Bronchial epithelial cell (primary cell): ENCODE measurements at regions not wholly inside any gene's neighbourhood (a gene's known extent, or its start where the extent isn't known, plus 50 kb on each side); places are given as distances from the start of the nearest gene placed in this dataset.

Experiments used
- DNase-seq: peaks from one replicate; pipeline ENCODE4 v3.0.0-alpha.2; 2010; ENCODE audit warnings: low read depth
- FAIRE-seq: peaks from 2 replicates; lab custom pipeline; 2011; peaks lifted over from hg19 to GRCh38; lab: Jason Lieb, UNC
- H3K27me3 ChIP-seq: 2 replicates; pipeline ENCODE4 v1.5.1; 2011; ENCODE audit warnings: low read length; ENCODE audit not compliant: control insufficient read depth, insufficient read depth
- H3K36me3 ChIP-seq: 2 replicates; pipeline ENCODE4 v1.5.1; 2011; ENCODE audit warnings: low read length; ENCODE audit not compliant: control insufficient read depth, insufficient read depth
- H3K4me3 ChIP-seq: 2 replicates; pipeline ENCODE4 v1.5.1; 2011; ENCODE audit warnings: mild to moderate bottlenecking, low read depth, low read length, control low read depth
- TF ChIP-seq, protein P1 (sequence below): IDR thresholded peaks from 2 replicates; pipeline ENCODE4 v1.5.1; 2011; ENCODE audit warnings: mild to moderate bottlenecking, moderate library complexity, low read length, control low read depth, inconsistent platforms; ENCODE audit not compliant: insufficient read depth, severe bottlenecking

DNA sequence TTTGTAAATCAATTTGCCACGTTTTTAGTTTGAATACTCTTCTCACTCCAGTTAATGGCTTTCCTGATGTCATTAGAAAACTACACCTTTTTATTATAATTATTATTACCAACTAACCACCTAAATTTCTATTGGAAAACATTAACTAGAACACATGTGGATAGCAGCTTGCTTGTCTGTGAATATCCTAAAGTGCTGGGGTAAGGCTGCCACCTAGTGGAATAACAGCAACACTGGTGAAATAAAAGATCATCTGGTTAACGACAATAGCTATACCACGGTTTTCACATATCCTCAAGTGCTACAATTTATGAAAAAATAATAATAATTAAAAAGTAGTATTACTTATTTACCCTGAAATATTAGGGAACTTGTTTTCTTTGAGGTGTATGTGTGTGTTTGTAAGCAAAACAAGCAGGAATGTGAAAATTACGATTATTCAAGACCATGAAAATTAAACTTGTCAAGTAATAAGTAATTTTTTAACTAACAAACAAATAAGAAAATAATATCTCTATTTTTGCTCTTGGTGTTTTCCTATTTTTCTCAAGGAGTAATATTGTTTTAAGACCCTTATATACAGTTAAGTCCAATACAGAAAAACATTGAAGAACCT is 130.1 kb upstream of the TECRL start:
- no peak for FAIRE-seq
- peak; percentile 52 for DNase-seq

DNA sequence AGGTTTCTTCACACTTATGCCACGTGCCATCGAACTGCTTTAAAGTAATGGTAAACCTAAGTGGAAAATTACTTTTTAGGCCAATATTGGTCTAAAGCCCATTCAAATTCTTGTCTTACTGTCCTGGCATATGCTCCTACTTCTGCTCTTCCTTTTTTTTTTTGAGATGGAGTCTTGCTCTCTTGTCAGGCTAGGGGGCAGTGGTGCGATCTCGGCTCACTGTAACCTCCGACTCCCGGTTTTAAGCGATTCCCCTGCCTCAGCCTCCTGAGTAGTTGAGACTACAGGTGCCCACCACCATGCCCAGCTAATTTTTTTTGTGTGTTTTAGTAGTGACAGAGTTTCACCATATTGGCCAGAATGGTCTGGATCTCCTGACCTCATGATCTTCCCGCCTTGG is 129.0 kb upstream of the TECRL start:
- Histone ChIP-seq H3K4me3 (no peak overlapping the region), H3K27me3 (no peaks in the 10 kb centered on the region), H3K36me3 (no peaks in the 10 kb centered on the region)
- DNase-seq (no peak), FAIRE-seq (no peak)
- TF ChIP-seq, protein P1, sequence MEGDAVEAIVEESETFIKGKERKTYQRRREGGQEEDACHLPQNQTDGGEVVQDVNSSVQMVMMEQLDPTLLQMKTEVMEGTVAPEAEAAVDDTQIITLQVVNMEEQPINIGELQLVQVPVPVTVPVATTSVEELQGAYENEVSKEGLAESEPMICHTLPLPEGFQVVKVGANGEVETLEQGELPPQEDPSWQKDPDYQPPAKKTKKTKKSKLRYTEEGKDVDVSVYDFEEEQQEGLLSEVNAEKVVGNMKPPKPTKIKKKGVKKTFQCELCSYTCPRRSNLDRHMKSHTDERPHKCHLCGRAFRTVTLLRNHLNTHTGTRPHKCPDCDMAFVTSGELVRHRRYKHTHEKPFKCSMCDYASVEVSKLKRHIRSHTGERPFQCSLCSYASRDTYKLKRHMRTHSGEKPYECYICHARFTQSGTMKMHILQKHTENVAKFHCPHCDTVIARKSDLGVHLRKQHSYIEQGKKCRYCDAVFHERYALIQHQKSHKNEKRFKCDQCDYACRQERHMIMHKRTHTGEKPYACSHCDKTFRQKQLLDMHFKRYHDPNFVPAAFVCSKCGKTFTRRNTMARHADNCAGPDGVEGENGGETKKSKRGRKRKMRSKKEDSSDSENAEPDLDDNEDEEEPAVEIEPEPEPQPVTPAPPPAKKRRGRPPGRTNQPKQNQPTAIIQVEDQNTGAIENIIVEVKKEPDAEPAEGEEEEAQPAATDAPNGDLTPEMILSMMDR, result no peak

More for the DNA sequence above, 130.1 kb upstream of the TECRL start:
- no peaks in the 10 kb centered on the region for H3K36me3 ChIP-seq
- no peak overlapping the region for H3K4me3 ChIP-seq
- no peaks in the 10 kb centered on the region for H3K27me3 ChIP-seq
- TF ChIP-seq, protein P1, result peak; percentile 56

DNA sequence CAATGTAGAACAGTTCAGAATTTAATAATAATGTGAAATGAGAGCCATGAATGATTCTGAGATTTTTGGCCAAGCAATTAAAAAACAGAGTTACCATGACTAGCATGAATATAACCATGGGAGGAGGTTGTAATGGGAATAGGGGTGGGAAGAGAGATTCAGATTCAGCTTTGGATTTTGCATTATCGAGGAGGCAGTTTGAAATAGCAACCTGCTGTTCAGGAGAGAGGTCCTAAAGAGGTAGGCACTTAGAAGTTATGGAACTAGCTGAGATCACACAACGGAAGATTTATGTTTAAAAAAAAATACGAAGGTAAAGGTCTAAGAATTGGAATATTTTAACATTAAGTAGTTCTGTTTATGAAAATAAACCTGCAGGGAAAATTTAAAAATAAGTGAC is 124.4 kb upstream of the TECRL start:
- no peak overlapping the region for H3K4me3 ChIP-seq
- TF ChIP-seq, protein P1, result no peak
- H3K27me3 ChIP-seq, result no peaks in the 10 kb centered on the region
- FAIRE-seq (no peak), DNase-seq (no peak)
- no peaks in the 10 kb centered on the region for H3K36me3 ChIP-seq

DNA sequence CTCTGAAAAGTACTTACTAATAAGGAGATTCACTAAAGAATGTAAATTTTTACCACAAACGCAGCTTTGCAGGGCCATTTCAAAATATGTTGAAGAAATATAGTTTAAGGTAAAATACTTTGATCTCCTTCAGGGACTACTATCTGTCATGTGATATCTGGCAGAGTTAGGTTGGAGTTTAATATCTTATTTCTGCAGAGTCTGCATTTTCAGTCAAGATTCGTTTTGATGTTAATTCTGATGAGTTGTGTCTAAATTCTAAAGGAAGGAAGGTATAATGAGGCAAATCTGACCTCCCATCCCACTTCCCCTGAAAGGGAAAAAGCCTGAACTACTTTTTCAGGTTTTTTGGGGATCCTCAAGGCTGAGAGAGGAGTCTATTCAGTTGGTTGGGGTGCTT is 123.9 kb upstream of the TECRL start:
- no peaks in the 10 kb centered on the region for H3K27me3 ChIP-seq
- no peak overlapping the region for H3K4me3 ChIP-seq
- no peak for FAIRE-seq
- DNase-seq, result no peak
- H3K36me3 ChIP-seq, result no peaks in the 10 kb centered on the region
- TF ChIP-seq, protein P1, result no peak

DNA sequence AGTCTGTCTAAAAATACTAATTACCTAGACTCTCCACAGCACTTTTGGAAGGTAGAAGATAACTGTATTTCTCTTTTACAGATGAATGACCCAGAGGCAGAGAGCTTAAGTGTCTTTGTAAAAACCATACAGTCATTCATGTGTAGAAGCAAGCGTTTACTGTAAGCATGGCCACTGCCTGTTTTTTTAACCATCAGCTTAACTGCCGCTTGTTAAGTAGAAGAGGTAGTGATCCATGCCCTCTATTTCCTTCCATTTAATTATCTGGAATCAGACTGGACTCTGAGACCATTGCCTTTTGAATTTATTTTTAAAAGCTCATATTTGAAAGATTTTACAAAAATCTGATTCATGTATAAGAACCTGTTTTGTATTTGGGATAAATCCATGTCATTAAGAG is 111.2 kb upstream of the TECRL start:
- Histone ChIP-seq H3K36me3 (no peaks in the 10 kb centered on the region), H3K27me3 (no peaks in the 10 kb centered on the region), H3K4me3 (no peak overlapping the region)
- TF ChIP-seq, protein P1, result no peak
- FAIRE-seq (no peak), DNase-seq (no peak)

DNA sequence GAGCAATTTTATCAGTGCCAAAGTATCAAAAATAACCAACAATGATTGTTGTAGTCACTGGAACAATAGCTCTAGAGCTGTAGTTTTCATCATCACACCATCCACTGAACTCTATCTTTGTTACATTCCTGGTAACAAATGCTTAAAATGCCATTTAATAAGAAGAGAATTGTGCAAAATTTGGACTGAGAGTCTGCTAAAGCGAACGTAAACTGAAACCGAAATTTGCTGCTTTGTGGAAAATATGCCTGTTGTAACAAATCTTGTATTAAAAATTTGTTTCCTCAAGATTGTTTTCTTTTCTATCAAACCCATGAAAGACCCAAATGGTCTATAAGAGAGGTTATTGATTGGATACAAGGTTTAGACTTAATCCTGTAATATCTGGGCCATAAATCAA is 109.3 kb upstream of the TECRL start:
- Histone ChIP-seq H3K27me3 (no peaks in the 10 kb centered on the region), H3K4me3 (no peak overlapping the region), H3K36me3 (no peaks in the 10 kb centered on the region)
- FAIRE-seq (no peak), DNase-seq (no peak)
- TF ChIP-seq, protein P1, result no peak
